Neural progenitor cell (in vitro differentiated cells): ENCODE measurements at regions not wholly inside any gene's neighbourhood (a gene's known extent, or its start where the extent isn't known, plus 50 kb on each side); places are given as distances from the start of the nearest gene placed in this dataset.

ENCODE experiments used
- DNase-seq: peaks from one replicate; pipeline ENCODE4 v3.0.0-alpha.2; 2016; ENCODE audit warnings: low spot score
- H2AFZ ChIP-seq: fragments of 200-600 bp; sonication (generic); replicated peaks from 2 replicates; pipeline ENCODE4 v1.6.1; 2016; ENCODE audit warnings: antibody characterized with exemption
- H3F3A ChIP-seq: fragments of 200-600 bp; sonication (generic); 2 replicates; pipeline ENCODE4 v1.6.1; 2016; ENCODE audit warnings: antibody characterized with exemption, low read depth
- H3K27ac ChIP-seq: fragments of 200-600 bp; sonication (generic); 2 replicates; pipeline ENCODE4 v1.5.1; 2016; ENCODE audit warnings: mild to moderate bottlenecking
- H3K27me3 ChIP-seq: fragments of 200-600 bp; sonication (generic); 2 replicates; pipeline ENCODE4 v1.6.1; 2016; ENCODE audit warnings: mild to moderate bottlenecking, moderate library complexity
- H3K36me3 ChIP-seq: fragments of 200-600 bp; sonication (generic); 2 replicates; pipeline ENCODE4 v1.5.1; 2016
- H3K4me1 ChIP-seq: fragments of 200-600 bp; sonication (generic); 2 replicates; pipeline ENCODE4 v1.6.1; 2016; ENCODE audit warnings: mixed run types
- H3K4me2 ChIP-seq: fragments of 200-600 bp; sonication (generic); 2 replicates; pipeline ENCODE4 v1.6.1; 2016
- H3K4me3 ChIP-seq: fragments of 200-600 bp; sonication (generic); 2 replicates; pipeline ENCODE4 v1.5.1; 2016
- H3K79me2 ChIP-seq: fragments of 200-600 bp; sonication (generic); 2 replicates; pipeline ENCODE4 v1.6.1; 2016; ENCODE audit warnings: low read depth
- H3K9ac ChIP-seq: fragments of 200-600 bp; sonication (generic); 2 replicates; pipeline ENCODE4 v1.6.1; 2016
- H3K9me3 ChIP-seq: fragments of 200-600 bp; sonication (generic); 2 replicates; pipeline ENCODE4 v1.5.1; 2016; ENCODE audit warnings: low read depth
- H4K20me1 ChIP-seq: fragments of 200-600 bp; sonication (generic); 2 replicates; pipeline ENCODE4 v1.6.1; 2016; ENCODE audit warnings: low read depth
- H3K27ac Mint-ChIP-seq: 3 replicates; pipeline ENCODE4 v1.8.0; 2021; ENCODE audit warnings: mixed read lengths
- H3K27me3 Mint-ChIP-seq: 2 replicates; pipeline ENCODE4 v1.8.0; 2022; ENCODE audit warnings: low read depth, mild to moderate bottlenecking, inconsistent platforms, moderate library complexity, mixed read lengths; ENCODE audit not compliant: insufficient read depth
- H3K36me3 Mint-ChIP-seq: 3 replicates; pipeline ENCODE4 v1.8.0; 2021; ENCODE audit warnings: mixed read lengths
- H3K4me1 Mint-ChIP-seq: 3 replicates; pipeline ENCODE4 v1.8.0; 2021; ENCODE audit warnings: mixed read lengths
- H3K4me3 Mint-ChIP-seq: 3 replicates; pipeline ENCODE4 v1.8.0; 2021; ENCODE audit warnings: mild to moderate bottlenecking, moderate library complexity, mixed read lengths
- H3K9me3 Mint-ChIP-seq: 3 replicates; pipeline ENCODE4 v1.8.0; 2020; ENCODE audit warnings: mixed read lengths
- CTCF ChIP-seq: fragments of 200-600 bp; sonication (generic); IDR thresholded peaks from 2 replicates; pipeline ENCODE4 v1.5.1; 2017; ENCODE audit warnings: antibody characterized with exemption, mild to moderate bottlenecking
- EZH2 ChIP-seq: fragments of 200-600 bp; sonication (generic); IDR thresholded peaks from 2 replicates; pipeline ENCODE4 v1.6.1; 2017; ENCODE audit warnings: antibody characterized with exemption, mild to moderate bottlenecking, moderate library complexity
- EZH2phosphoT487 ChIP-seq: fragments of 200-600 bp; sonication (generic); IDR thresholded peaks from 2 replicates; pipeline ENCODE4 v1.6.1; 2017; ENCODE audit warnings: antibody characterized with exemption

GRCh38 chr4:115272594-115272993 is 159.2 kb upstream of the NDST4 start:
- Mint-ChIP-seq H3K4me3 (no peak overlapping the region), H3K36me3 (no peaks in the 10 kb centered on the region), H3K27me3 (no peaks in the 10 kb centered on the region), H3K27ac (no peak overlapping the region), H3K4me1 (no peaks in the 10 kb centered on the region), H3K9me3 (no peaks in the 10 kb centered on the region)
- Histone ChIP-seq H3K9ac (no peak overlapping the region), H3K36me3 (no peaks in the 10 kb centered on the region), H2AFZ (no peak overlapping the region), H3K4me2 (no peak overlapping the region), H3K4me3 (no peak overlapping the region), H3K4me1 (no peaks in the 10 kb centered on the region), H3K27me3 (no peaks in the 10 kb centered on the region), H3K79me2 (no peaks in the 10 kb centered on the region), H3K27ac (no peak overlapping the region), H3K9me3 (no peaks in the 10 kb centered on the region), H3F3A (no peaks in the 10 kb centered on the region), H4K20me1 (no peaks in the 10 kb centered on the region)
- no peak for DNase-seq
- no peak for TF ChIP-seq CTCF

GRCh38 chr4:115272185-115272584 is 158.8 kb upstream of the NDST4 start:
- no peak overlapping the region for H3K4me3 Mint-ChIP-seq
- no peaks in the 10 kb centered on the region for H3K9me3 ChIP-seq
- no peak overlapping the region for H3K4me3 ChIP-seq
- no peaks in the 10 kb centered on the region for H3K4me1 ChIP-seq
- no peaks in the 10 kb centered on the region for H4K20me1 ChIP-seq
- H3K27ac Mint-ChIP-seq: no peak overlapping the region
- peak overlapping the region; percentile 68 for H2AFZ ChIP-seq
- no peak overlapping the region for H3K27ac ChIP-seq
- TF ChIP-seq EZH2phosphoT487 (no peak), CTCF (no peak), EZH2 (no peak)
- no peak overlapping the region for H3K4me2 ChIP-seq
- H3K36me3 ChIP-seq: no peaks in the 10 kb centered on the region
- H3K9ac ChIP-seq: no peak overlapping the region
- H3K79me2 ChIP-seq: no peaks in the 10 kb centered on the region
- H3K27me3 ChIP-seq: no peaks in the 10 kb centered on the region
- no peak for DNase-seq
- H3K27me3 Mint-ChIP-seq: no peaks in the 10 kb centered on the region
- H3K36me3 Mint-ChIP-seq: no peaks in the 10 kb centered on the region
- H3K9me3 Mint-ChIP-seq: no peaks in the 10 kb centered on the region
- H3F3A ChIP-seq: no peaks in the 10 kb centered on the region
- H3K4me1 Mint-ChIP-seq: no peaks in the 10 kb centered on the region

GRCh38 chr4:115260195-115260594 is 146.8 kb upstream of the NDST4 start:
- Histone ChIP-seq H3K79me2 (no peaks in the 10 kb centered on the region), H3F3A (no peaks in the 10 kb centered on the region)
- H3K4me1 Mint-ChIP-seq: no peaks in the 10 kb centered on the region

More at GRCh38 chr4:115260195-115260594, 146.8 kb upstream of the NDST4 start:
- H3K9me3 Mint-ChIP-seq: no peaks in the 10 kb centered on the region
- H3K27ac ChIP-seq: no peak overlapping the region
- no peaks in the 10 kb centered on the region for H4K20me1 ChIP-seq
- H3K27ac Mint-ChIP-seq: no peak overlapping the region
- no peaks in the 10 kb centered on the region for H3K27me3 ChIP-seq
- H3K9me3 ChIP-seq: no peaks in the 10 kb centered on the region
- H3K4me2 ChIP-seq: no peak overlapping the region
- TF ChIP-seq EZH2 (no peak), CTCF (no peak), EZH2phosphoT487 (no peak)
- no peak overlapping the region for H3K9ac ChIP-seq
- no peaks in the 10 kb centered on the region for H3K36me3 ChIP-seq
- no peaks in the 10 kb centered on the region for H3K4me1 ChIP-seq
- H3K4me3 Mint-ChIP-seq: no peak overlapping the region
- H3K27me3 Mint-ChIP-seq: no peaks in the 10 kb centered on the region
- DNase-seq: no peak
- no peaks in the 10 kb centered on the region for H3K36me3 Mint-ChIP-seq
- H3K4me3 ChIP-seq: no peak overlapping the region
- H2AFZ ChIP-seq: no peak overlapping the region
